NCI-H187 treated with DMSO at 0.1 percent for 48 hours (cell line): ENCODE measurements at regions not wholly inside any gene's neighbourhood (a gene's known extent, or its start where the extent isn't known, plus 50 kb on each side); places are given as distances from the start of the nearest gene placed in this dataset.
"Not testable (repeated sequence)": the region's sequence is repeated elsewhere in the genome, so short reads cannot be mapped to it uniquely, and the experiment has no call there.

Experiments
- DNase-seq: peaks from one replicate; lab custom pipeline; 2025; lab: John Stamatoyannopoulos, UW

- not testable (repeated sequence) for DNase-seq
These were observed 262.5 kb downstream of the SMARCA2 start for GRCh38 chr9:2277644-2278043.

- not testable (repeated sequence) for DNase-seq
These were observed 264.0 kb downstream of the SMARCA2 start for GRCh38 chr9:2279138-2279537.

- DNase-seq, result no peak
These were observed 266.1 kb downstream of the SMARCA2 start for GRCh38 chr9:2281031-2281802.

- DNase-seq, result no peak
These were observed 266.6 kb downstream of the SMARCA2 start for GRCh38 chr9:2281803-2282185.

- no peak for DNase-seq
These were observed 269.6 kb downstream of the SMARCA2 start for GRCh38 chr9:2284770-2285169.

- no peak for DNase-seq
These were observed 270.5 kb downstream of the SMARCA2 start for GRCh38 chr9:2285416-2286332.

- no peak for DNase-seq
These were observed 271.2 kb downstream of the SMARCA2 start for GRCh38 chr9:2286333-2286705.

GRCh38 chr9:2286825-2287455 is 271.8 kb downstream of the SMARCA2 start:
- DNase-seq, result no peak

GRCh38 chr9:2288309-2288708 is 273.2 kb downstream of the SMARCA2 start:
- DNase-seq, result no peak

- no peak for DNase-seq
These were observed 274.1 kb downstream of the SMARCA2 start for GRCh38 chr9:2289263-2289662.

GRCh38 chr9:2290382-2290781 is 275.2 kb downstream of the SMARCA2 start:
- DNase-seq, result no peak

GRCh38 chr9:2291980-2292704 is 277.0 kb downstream of the SMARCA2 start:
- DNase-seq, result peak; percentile 80

- no peak for DNase-seq
These were observed 277.6 kb downstream of the SMARCA2 start for GRCh38 chr9:2292733-2293132.

GRCh38 chr9:2297771-2298170 is 282.6 kb downstream of the SMARCA2 start:
- DNase-seq, result no peak

- no peak for DNase-seq
These were observed 283.1 kb downstream of the SMARCA2 start for GRCh38 chr9:2298217-2298616.

GRCh38 chr9:2299156-2299842 is 284.2 kb downstream of the SMARCA2 start:
- peak; percentile 96 for DNase-seq

GRCh38 chr9:2299843-2300205 is 284.7 kb downstream of the SMARCA2 start:
- no peak for DNase-seq

GRCh38 chr9:2300325-2300724 is 285.2 kb downstream of the SMARCA2 start:
- no peak for DNase-seq

GRCh38 chr9:2302606-2303005 is 287.5 kb downstream of the SMARCA2 start:
- DNase-seq, result no peak

- no peak for DNase-seq
These were observed 287.9 kb downstream of the SMARCA2 start for GRCh38 chr9:2303056-2303455.

- no peak for DNase-seq
These were observed 292.3 kb downstream of the SMARCA2 start for GRCh38 chr9:2307480-2307879.
